PFSK-1 (cell line): ENCODE measurements at regions not wholly inside any gene's neighbourhood (a gene's known extent, or its start where the extent isn't known, plus 50 kb on each side); places are given as distances from the start of the nearest gene placed in this dataset.

Experiments used
- POLR2AphosphoS5 ChIP-seq: IDR thresholded peaks from 2 replicates; pipeline ENCODE4 v1.6.1; 2012; ENCODE audit warnings: low read depth, mild to moderate bottlenecking, control low read depth, low read length, moderate library complexity
- TAF1 ChIP-seq: IDR thresholded peaks from 2 replicates; pipeline ENCODE4 v1.6.1; 2012; ENCODE audit warnings: low read length, control low read depth, borderline replicate concordance; ENCODE audit not compliant: insufficient read depth
- TF ChIP-seq, protein P1 (sequence below), 2 experiments: IDR thresholded peaks; 2 replicates each; pipeline versions ENCODE4 v1.6.1 to v1.8.0; 2011 to 2012; ENCODE audit warnings: low read depth in 2 of 2, low read length in 2 of 2, control low read depth in 1 of 2, inconsistent platforms in 1 of 2, mild to moderate bottlenecking in 1 of 2, moderate library complexity in 1 of 2; ENCODE audit not compliant: insufficient read depth in 1 of 2

DNA sequence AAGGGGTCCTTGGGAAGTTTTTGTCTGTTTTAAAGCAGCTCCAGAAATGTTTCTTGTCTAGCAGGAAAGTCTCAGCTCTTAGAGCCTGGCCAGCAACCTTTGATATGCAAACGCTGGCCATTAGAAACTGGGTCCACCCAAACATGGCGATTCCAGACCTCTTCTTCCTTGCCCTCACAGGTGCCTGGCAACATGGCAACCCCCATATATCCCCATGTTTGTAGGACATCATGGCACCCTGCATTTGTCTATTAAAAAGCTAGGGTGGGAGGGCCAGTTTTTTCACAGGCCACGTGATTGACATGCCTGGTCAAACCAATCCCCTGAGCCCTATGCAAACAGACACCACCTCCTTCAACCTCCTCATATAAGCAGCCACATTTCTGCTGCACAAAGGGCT, 848.7 kb upstream of the FOXG1 start:
- no peak for TF ChIP-seq POLR2AphosphoS5
- TF ChIP-seq TAF1, result no peak
- TF ChIP-seq, protein P1, sequence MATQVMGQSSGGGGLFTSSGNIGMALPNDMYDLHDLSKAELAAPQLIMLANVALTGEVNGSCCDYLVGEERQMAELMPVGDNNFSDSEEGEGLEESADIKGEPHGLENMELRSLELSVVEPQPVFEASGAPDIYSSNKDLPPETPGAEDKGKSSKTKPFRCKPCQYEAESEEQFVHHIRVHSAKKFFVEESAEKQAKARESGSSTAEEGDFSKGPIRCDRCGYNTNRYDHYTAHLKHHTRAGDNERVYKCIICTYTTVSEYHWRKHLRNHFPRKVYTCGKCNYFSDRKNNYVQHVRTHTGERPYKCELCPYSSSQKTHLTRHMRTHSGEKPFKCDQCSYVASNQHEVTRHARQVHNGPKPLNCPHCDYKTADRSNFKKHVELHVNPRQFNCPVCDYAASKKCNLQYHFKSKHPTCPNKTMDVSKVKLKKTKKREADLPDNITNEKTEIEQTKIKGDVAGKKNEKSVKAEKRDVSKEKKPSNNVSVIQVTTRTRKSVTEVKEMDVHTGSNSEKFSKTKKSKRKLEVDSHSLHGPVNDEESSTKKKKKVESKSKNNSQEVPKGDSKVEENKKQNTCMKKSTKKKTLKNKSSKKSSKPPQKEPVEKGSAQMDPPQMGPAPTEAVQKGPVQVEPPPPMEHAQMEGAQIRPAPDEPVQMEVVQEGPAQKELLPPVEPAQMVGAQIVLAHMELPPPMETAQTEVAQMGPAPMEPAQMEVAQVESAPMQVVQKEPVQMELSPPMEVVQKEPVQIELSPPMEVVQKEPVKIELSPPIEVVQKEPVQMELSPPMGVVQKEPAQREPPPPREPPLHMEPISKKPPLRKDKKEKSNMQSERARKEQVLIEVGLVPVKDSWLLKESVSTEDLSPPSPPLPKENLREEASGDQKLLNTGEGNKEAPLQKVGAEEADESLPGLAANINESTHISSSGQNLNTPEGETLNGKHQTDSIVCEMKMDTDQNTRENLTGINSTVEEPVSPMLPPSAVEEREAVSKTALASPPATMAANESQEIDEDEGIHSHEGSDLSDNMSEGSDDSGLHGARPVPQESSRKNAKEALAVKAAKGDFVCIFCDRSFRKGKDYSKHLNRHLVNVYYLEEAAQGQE (IDR thresholded peaks at IDR 0.05; ENCODE audit: insufficient read depth in 1 of 2, low read depth in 2 of 2, low read length in 2 of 2), result no peak
